ENCODE measurements at regions not wholly inside any gene's neighbourhood (a gene's known extent, or its start where the extent isn't known, plus 50 kb on each side); places are given as distances from the start of the nearest gene placed in this dataset.

- H3K36me3 ChIP-seq = no peaks in the 10 kb centered on the region
- H3K4me3 ChIP-seq = no peak overlapping the region
- no peaks in the 10 kb centered on the region for H3K27me3 ChIP-seq
- no peak for DNase-seq (ENCODE audit: extremely low spot score)
- intact Hi-C loops (cut with DNase I) = no loop called here
- peaks cover 11 to 34% (median 23%) of the 10 kb centered on the region in 4 donors for H3K4me1 ChIP-seq
- H3K9me3 ChIP-seq = no peaks in the 10 kb centered on the region
- TF ChIP-seq, protein P1, sequence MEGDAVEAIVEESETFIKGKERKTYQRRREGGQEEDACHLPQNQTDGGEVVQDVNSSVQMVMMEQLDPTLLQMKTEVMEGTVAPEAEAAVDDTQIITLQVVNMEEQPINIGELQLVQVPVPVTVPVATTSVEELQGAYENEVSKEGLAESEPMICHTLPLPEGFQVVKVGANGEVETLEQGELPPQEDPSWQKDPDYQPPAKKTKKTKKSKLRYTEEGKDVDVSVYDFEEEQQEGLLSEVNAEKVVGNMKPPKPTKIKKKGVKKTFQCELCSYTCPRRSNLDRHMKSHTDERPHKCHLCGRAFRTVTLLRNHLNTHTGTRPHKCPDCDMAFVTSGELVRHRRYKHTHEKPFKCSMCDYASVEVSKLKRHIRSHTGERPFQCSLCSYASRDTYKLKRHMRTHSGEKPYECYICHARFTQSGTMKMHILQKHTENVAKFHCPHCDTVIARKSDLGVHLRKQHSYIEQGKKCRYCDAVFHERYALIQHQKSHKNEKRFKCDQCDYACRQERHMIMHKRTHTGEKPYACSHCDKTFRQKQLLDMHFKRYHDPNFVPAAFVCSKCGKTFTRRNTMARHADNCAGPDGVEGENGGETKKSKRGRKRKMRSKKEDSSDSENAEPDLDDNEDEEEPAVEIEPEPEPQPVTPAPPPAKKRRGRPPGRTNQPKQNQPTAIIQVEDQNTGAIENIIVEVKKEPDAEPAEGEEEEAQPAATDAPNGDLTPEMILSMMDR (IDR thresholded peaks at IDR 0.05) = no peak
- no peak for TF ChIP-seq POLR2AphosphoS5 (IDR thresholded peaks at IDR 0.05)
- TF ChIP-seq EP300 (IDR thresholded peaks at IDR 0.05) = no peak
- TF ChIP-seq POLR2A (IDR thresholded peaks at IDR 0.05; ENCODE audit: low read depth) = no peak
- H3K27ac ChIP-seq (replicated peaks in 1 of 4) = peak overlapping the region; percentile 73 to 80 (median 76)
- WGBS = 30% methylated on average over 7 of the region's 7 CpGs
Measured at GRCh38 chr2:38146275-38146906, 70.4 kb upstream of the CYP1B1 start.

DNA sequence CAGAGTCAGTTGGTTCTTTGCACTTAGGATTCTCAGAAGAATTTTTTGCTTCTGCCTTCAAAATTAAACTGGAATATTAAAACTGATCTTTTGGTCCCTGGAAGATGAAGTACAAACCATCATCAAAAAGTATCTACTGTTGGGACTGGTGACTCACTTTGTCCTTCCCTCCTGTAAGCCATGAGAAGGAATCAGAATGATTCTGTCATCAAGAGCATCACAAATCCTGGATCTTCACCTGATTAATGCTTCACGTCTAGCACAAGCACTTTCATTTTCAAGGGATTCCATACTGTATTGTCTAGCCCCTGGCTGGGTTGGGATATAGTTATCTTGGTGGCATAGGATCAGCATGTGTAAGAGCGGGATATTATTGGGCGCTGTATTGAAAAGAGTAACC, 69.3 kb upstream of the CYP1B1 start:
- WGBS = 100% methylated on average over 3 of the region's 3 CpGs
- Histone ChIP-seq H3K36me3 (no peaks in the 10 kb centered on the region), H3K27ac (replicated peaks in 1 of 4) (peak overlapping the region in 2 of 4 donors; percentile 75 to 80), H3K27me3 (no peaks in the 10 kb centered on the region), H3K4me3 (no peak overlapping the region), H3K4me1 (peaks cover 11 to 34% (median 23%) of the 10 kb centered on the region in 4 donors), H3K9me3 (no peaks in the 10 kb centered on the region)
- TF ChIP-seq EP300 (IDR thresholded peaks at IDR 0.05) = no peak
- TF ChIP-seq POLR2AphosphoS5 (IDR thresholded peaks at IDR 0.05) = no peak
- TF ChIP-seq POLR2A (IDR thresholded peaks at IDR 0.05; ENCODE audit: low read depth) = no peak
- TF ChIP-seq, protein P1 (IDR thresholded peaks at IDR 0.05) = no peak
- DNase-seq (ENCODE audit: extremely low spot score) = no peak
- intact Hi-C loops (cut with DNase I) = no loop called here

DNA sequence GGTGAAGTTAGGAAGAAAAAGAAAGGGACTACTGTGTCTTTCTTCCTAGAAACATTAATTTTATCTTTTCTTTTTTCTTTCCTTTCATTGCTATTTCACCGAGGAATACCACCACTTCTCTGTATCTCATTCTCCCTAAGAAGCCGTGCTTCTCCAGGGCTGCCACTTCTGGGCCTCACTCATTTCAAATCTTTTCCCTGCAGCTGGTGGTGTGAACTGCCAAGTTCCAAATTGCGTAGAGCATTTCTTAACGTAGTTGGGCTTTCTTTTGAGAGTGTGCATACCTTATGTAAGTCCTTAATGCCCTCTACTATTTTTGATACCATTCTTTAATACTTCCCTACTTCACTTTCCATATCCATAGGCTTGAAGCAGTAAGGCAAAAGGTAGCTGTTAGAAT, 66.7 kb upstream of the CYP1B1 start:
- Histone ChIP-seq H3K27me3 (no peaks in the 10 kb centered on the region), H3K9me3 (no peaks in the 10 kb centered on the region), H3K27ac (replicated peaks in 1 of 4) (no peak overlapping the region), H3K36me3 (no peaks in the 10 kb centered on the region), H3K4me3 (no peak overlapping the region), H3K4me1 (peaks cover 11 to 33% (median 22%) of the 10 kb centered on the region in 4 donors)
- no peak for DNase-seq (ENCODE audit: extremely low spot score)
- whole genome bisulfite sequencing = 90% methylated on average over 4 of the region's 4 CpGs
- intact Hi-C loops (cut with DNase I) = no loop called here
- TF ChIP-seq POLR2A (IDR thresholded peaks at IDR 0.05; ENCODE audit: low read depth) = no peak
- TF ChIP-seq EP300 (IDR thresholded peaks at IDR 0.05) = no peak
- no peak for TF ChIP-seq POLR2AphosphoS5 (IDR thresholded peaks at IDR 0.05)
- TF ChIP-seq, protein P1 (IDR thresholded peaks at IDR 0.05) = no peak

DNA sequence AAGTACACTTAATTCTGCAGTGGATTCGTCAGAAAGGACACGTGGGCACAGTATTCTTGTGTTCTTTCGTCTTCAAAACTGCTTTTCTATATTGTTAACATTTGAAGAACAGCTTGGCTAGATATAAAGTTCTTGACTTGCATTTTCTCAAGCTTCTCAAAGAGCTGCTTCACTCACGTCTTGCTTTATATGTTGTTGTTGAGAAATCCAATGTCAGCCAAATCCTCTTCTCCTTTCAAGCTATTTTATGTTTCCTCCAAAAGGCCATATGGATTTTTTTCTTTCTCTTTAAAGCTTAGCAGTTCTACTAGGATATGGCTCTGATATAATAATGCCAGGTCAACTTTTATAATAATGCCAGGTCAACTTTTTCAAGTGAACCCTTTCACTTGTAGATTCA, 65.5 kb upstream of the CYP1B1 start:
- Histone ChIP-seq H3K9me3 (no peaks in the 10 kb centered on the region), H3K36me3 (no peaks in the 10 kb centered on the region), H3K4me1 (peaks cover 2 to 23% (median 11%) of the 10 kb centered on the region in 4 donors), H3K4me3 (no peak overlapping the region), H3K27me3 (no peaks in the 10 kb centered on the region), H3K27ac (replicated peaks in 1 of 4) (no peak overlapping the region)
- no peak for DNase-seq (ENCODE audit: extremely low spot score)
- 81% methylated on average over 4 of the region's 4 CpGs for WGBS
- no peak for TF ChIP-seq POLR2A (IDR thresholded peaks at IDR 0.05; ENCODE audit: low read depth)
- TF ChIP-seq EP300 (IDR thresholded peaks at IDR 0.05) = no peak
- TF ChIP-seq, protein P1 (IDR thresholded peaks at IDR 0.05) = no peak
- no peak for TF ChIP-seq POLR2AphosphoS5 (IDR thresholded peaks at IDR 0.05)
- intact Hi-C loops (cut with DNase I) = no loop called here

- WGBS = 66% methylated on average over 6 of the region's 6 CpGs
- Histone ChIP-seq H3K27me3 (no peaks in the 10 kb centered on the region), H3K27ac (replicated peaks in 1 of 4) (peak overlapping the region in 3 of 4 donors; percentile 23 to 59 (median 28)), H3K4me3 (no peak overlapping the region), H3K4me1 (peaks cover 0 to 12% (median 4%) of the 10 kb centered on the region in 4 donors), H3K36me3 (no peaks in the 10 kb centered on the region), H3K9me3 (no peaks in the 10 kb centered on the region)
- DNase-seq (ENCODE audit: extremely low spot score) = no peak
- intact Hi-C loops (cut with DNase I) = no loop called here
- TF ChIP-seq POLR2A (IDR thresholded peaks at IDR 0.05; ENCODE audit: low read depth) = no peak
- TF ChIP-seq, protein P1 (IDR thresholded peaks at IDR 0.05) = no peak
- TF ChIP-seq EP300 (IDR thresholded peaks at IDR 0.05) = no peak
- TF ChIP-seq POLR2AphosphoS5 (IDR thresholded peaks at IDR 0.05) = no peak
Measured at GRCh38 chr2:38138996-38139395, 63.0 kb upstream of the CYP1B1 start.
